Caco-2 (cell line): ENCODE measurements at regions not wholly inside any gene's neighbourhood (a gene's known extent, or its start where the extent isn't known, plus 50 kb on each side); places are given as distances from the start of the nearest gene placed in this dataset.

ENCODE experiments used
- BruUV-seq: library from RNA; stranded (reverse); fragments of 400-500 nt; replicated peaks from 2 replicates; lab custom pipeline; 2021; lab: Mats Ljungman, UMichigan
- CTCF ChIA-PET: fragments of 300-600 bp; sonication (Branson Sonifier 250); formaldehyde crosslinking; loops from one replicate; lab custom pipeline; 2022; ENCODE audit warnings: antibody characterized with exemption; lab: Charles Lee
- POLR2A ChIA-PET: fragments of 300-600 bp; sonication (Branson Sonifier 250); formaldehyde crosslinking; loops from one replicate; lab custom pipeline; 2022; ENCODE audit warnings: antibody characterized with exemption; lab: Charles Lee
- DNase-seq, 2 experiments: peaks; one replicate each; pipeline versions ENCODE4 v3.0.0 to v3.0.0-alpha.2; 2020 to 2022
- H3K27me3 ChIP-seq: replicated peaks from 2 replicates; pipeline ENCODE4 v1.6.0; 2011; ENCODE audit warnings: low read length; ENCODE audit not compliant: control insufficient read depth, insufficient read depth
- H3K36me3 ChIP-seq: 2 replicates; pipeline ENCODE4 v1.5.1; 2011; ENCODE audit warnings: low read length; ENCODE audit not compliant: control insufficient read depth, insufficient read depth
- H3K4me1 ChIP-seq: fragments of 250-450 bp; sonication (Bioruptor Pico); 2 replicates; pipeline ENCODE4 v1.5.1; 2020; ENCODE audit warnings: mild to moderate bottlenecking
- H3K4me3 ChIP-seq: 2 replicates; pipeline ENCODE4 v1.5.1; 2011; ENCODE audit warnings: low read depth, mild to moderate bottlenecking, control low read depth, low read length
- H3K9me3 ChIP-seq: fragments of 250-450 bp; sonication (Bioruptor Pico); 2 replicates; pipeline ENCODE4 v1.5.1; 2020; ENCODE audit warnings: mild to moderate bottlenecking, moderate library complexity
- H3K27ac Mint-ChIP-seq: one replicate; pipeline ENCODE4 v1.8.0; 2022; ENCODE audit warnings: mixed read lengths; ENCODE audit not compliant: unreplicated experiment
- H3K27me3 Mint-ChIP-seq: one replicate; pipeline ENCODE4 v1.8.0; 2022; ENCODE audit warnings: mixed read lengths; ENCODE audit not compliant: insufficient read depth, unreplicated experiment
- H3K36me3 Mint-ChIP-seq: one replicate; pipeline ENCODE4 v1.8.0; 2022; ENCODE audit warnings: mild to moderate bottlenecking, mixed read lengths; ENCODE audit not compliant: insufficient read depth, unreplicated experiment
- H3K4me1 Mint-ChIP-seq: one replicate; pipeline ENCODE4 v1.8.0; 2022; ENCODE audit warnings: low read depth, mixed read lengths; ENCODE audit not compliant: unreplicated experiment
- H3K4me3 Mint-ChIP-seq: one replicate; pipeline ENCODE4 v1.8.0; 2022; ENCODE audit warnings: mild to moderate bottlenecking, moderate library complexity, mixed read lengths; ENCODE audit not compliant: unreplicated experiment
- H3K9me3 Mint-ChIP-seq: one replicate; pipeline ENCODE4 v1.8.0; 2022; ENCODE audit warnings: mixed read lengths; ENCODE audit not compliant: unreplicated experiment
- intact Hi-C: fragments of 100-400 bp; cut with micrococcal nuclease; formaldehyde crosslinking; loops from one replicate; pipeline ENCODE4 v1.10.0; 2022; ENCODE audit not compliant: unreplicated experiment
- TF ChIP-seq, protein P1 (sequence below), 2 experiments: fragments of 200-600 bp in 1 of 2; IDR thresholded peaks; 1 replicate in 1 of 2; 2 replicates in 1 of 2; pipeline versions ENCODE4 v1.5.1 to v1.8.0; 2011 to 2022; ENCODE audit warnings: antibody characterized with exemption in 1 of 2, control low read depth in 1 of 2, inconsistent platforms in 1 of 2, low read depth in 1 of 2, low read length in 1 of 2, mild to moderate bottlenecking in 1 of 2, moderate library complexity in 1 of 2; ENCODE audit not compliant: insufficient read depth in 1 of 2, severe bottlenecking in 1 of 2, unreplicated experiment in 1 of 2

GRCh38 chr5:44252545-44252944, 136.7 kb downstream of the FGF10 start:
- H3K9me3 Mint-ChIP-seq = no peaks in the 10 kb centered on the region
- H3K36me3 Mint-ChIP-seq = no peaks in the 10 kb centered on the region
- Histone ChIP-seq H3K4me3 (no peak overlapping the region), H3K36me3 (no peaks in the 10 kb centered on the region), H3K27me3 (no peaks in the 10 kb centered on the region), H3K4me1 (no peaks in the 10 kb centered on the region), H3K9me3 (no peaks in the 10 kb centered on the region)
- intact Hi-C loops = no loop called here
- BruUV-seq = no TSS peak
- H3K27ac Mint-ChIP-seq = no peak overlapping the region
- DNase-seq = no peak
- CTCF ChIA-PET = no interaction called here
- peaks cover 3% of the 10 kb centered on the region for H3K27me3 Mint-ChIP-seq
- POLR2A ChIA-PET = no interaction called here
- no peak overlapping the region for H3K4me3 Mint-ChIP-seq
- TF ChIP-seq, protein P1, sequence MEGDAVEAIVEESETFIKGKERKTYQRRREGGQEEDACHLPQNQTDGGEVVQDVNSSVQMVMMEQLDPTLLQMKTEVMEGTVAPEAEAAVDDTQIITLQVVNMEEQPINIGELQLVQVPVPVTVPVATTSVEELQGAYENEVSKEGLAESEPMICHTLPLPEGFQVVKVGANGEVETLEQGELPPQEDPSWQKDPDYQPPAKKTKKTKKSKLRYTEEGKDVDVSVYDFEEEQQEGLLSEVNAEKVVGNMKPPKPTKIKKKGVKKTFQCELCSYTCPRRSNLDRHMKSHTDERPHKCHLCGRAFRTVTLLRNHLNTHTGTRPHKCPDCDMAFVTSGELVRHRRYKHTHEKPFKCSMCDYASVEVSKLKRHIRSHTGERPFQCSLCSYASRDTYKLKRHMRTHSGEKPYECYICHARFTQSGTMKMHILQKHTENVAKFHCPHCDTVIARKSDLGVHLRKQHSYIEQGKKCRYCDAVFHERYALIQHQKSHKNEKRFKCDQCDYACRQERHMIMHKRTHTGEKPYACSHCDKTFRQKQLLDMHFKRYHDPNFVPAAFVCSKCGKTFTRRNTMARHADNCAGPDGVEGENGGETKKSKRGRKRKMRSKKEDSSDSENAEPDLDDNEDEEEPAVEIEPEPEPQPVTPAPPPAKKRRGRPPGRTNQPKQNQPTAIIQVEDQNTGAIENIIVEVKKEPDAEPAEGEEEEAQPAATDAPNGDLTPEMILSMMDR (IDR thresholded peaks at IDR 0.05; ENCODE audit: insufficient read depth in 1 of 2, low read depth in 1 of 2, low read length in 1 of 2, severe bottlenecking in 1 of 2, unreplicated experiment in 1 of 2) = no peak
- H3K4me1 Mint-ChIP-seq = no peaks in the 10 kb centered on the region

GRCh38 chr5:44246986-44247385, 142.2 kb downstream of the FGF10 start:
- H3K9me3 Mint-ChIP-seq = no peaks in the 10 kb centered on the region
- ChIA-PET POLR2A (no interaction called here), CTCF (no interaction called here)
- no peak overlapping the region for H3K4me3 Mint-ChIP-seq
- TF ChIP-seq, protein P1 (IDR thresholded peaks at IDR 0.05; ENCODE audit: insufficient read depth in 1 of 2, low read depth in 1 of 2, low read length in 1 of 2, severe bottlenecking in 1 of 2, unreplicated experiment in 1 of 2) = no peak
- Histone ChIP-seq H3K27me3 (no peaks in the 10 kb centered on the region), H3K9me3 (no peaks in the 10 kb centered on the region), H3K4me3 (no peak overlapping the region), H3K4me1 (no peaks in the 10 kb centered on the region), H3K36me3 (no peaks in the 10 kb centered on the region)
- H3K27ac Mint-ChIP-seq = no peak overlapping the region
- no TSS peak for BruUV-seq
- intact Hi-C loops = no loop called here
- H3K36me3 Mint-ChIP-seq = no peaks in the 10 kb centered on the region
- no peak for DNase-seq
- no peaks in the 10 kb centered on the region for H3K4me1 Mint-ChIP-seq
- peaks cover 6% of the 10 kb centered on the region for H3K27me3 Mint-ChIP-seq

DNA sequence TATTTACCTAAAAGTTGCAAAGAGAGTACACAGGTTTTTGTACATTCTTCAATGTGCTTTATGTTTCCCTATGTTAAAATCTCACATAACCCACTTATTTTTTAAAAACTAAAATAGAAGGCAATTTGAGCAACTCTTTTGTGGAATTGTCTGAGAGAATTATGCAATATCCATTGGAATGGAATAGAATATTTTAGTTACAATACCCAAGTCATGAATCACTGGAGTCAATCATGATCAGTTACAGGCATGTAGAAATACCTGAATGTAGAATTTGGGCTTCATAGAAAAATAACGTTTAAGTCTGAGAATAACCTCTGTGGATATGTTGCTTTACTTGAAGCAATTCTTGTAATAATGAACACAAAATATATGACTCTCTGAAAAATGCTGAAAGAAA, 143.3 kb downstream of the FGF10 start:
- POLR2A ChIA-PET = no interaction called here
- no peak overlapping the region for H3K4me3 Mint-ChIP-seq
- H3K27ac Mint-ChIP-seq = no peak overlapping the region
- H3K27me3 Mint-ChIP-seq = peaks cover 6% of the 10 kb centered on the region
- no peaks in the 10 kb centered on the region for H3K9me3 Mint-ChIP-seq
- H3K4me1 ChIP-seq = no peaks in the 10 kb centered on the region
- H3K36me3 ChIP-seq = no peaks in the 10 kb centered on the region
- no peaks in the 10 kb centered on the region for H3K27me3 ChIP-seq
- H3K4me1 Mint-ChIP-seq = no peaks in the 10 kb centered on the region
- no peaks in the 10 kb centered on the region for H3K36me3 Mint-ChIP-seq
- TF ChIP-seq, protein P1 (IDR thresholded peaks at IDR 0.05; ENCODE audit: insufficient read depth in 1 of 2, low read depth in 1 of 2, low read length in 1 of 2, severe bottlenecking in 1 of 2, unreplicated experiment in 1 of 2) = no peak
- H3K9me3 ChIP-seq = no peaks in the 10 kb centered on the region
- intact Hi-C loops = no loop called here
- BruUV-seq = no TSS peak
- H3K4me3 ChIP-seq = no peak overlapping the region
- DNase-seq = no peak
- CTCF ChIA-PET = no interaction called here
